GM12878 (cell line): ENCODE measurements at regions not wholly inside any gene's neighbourhood (a gene's known extent, or its start where the extent isn't known, plus 50 kb on each side); places are given as distances from the start of the nearest gene placed in this dataset.

Experiments
- ASH2L ChIP-seq: fragments of 300-600, 200-600 bp; sonication (generic); IDR thresholded peaks from 2 replicates; pipeline ENCODE4 v1.6.1; 2017; ENCODE audit warnings: low read depth, mild to moderate bottlenecking, borderline replicate concordance
- BMI1 ChIP-seq: fragments of 450-650 bp; IDR thresholded peaks from 2 replicates; pipeline ENCODE4 v1.6.1; 2016; ENCODE audit warnings: mild to moderate bottlenecking, moderate library complexity, borderline replicate concordance
- CBX3 ChIP-seq: fragments of 200-600 bp; sonication (generic); IDR thresholded peaks from 2 replicates; pipeline ENCODE4 v1.6.1; 2016; ENCODE audit warnings: low read depth, borderline replicate concordance
- FOXM1 ChIP-seq: IDR thresholded peaks from 2 replicates; pipeline ENCODE4 v1.6.1; 2012; ENCODE audit warnings: low read depth, mild to moderate bottlenecking, inconsistent platforms, low read length, moderate library complexity
- IKZF2 ChIP-seq, 2 experiments: fragments of 450-650 bp; IDR thresholded peaks; 2 replicates each; pipeline ENCODE4 v1.6.1; 2017; ENCODE audit warnings: mild to moderate bottlenecking in 2 of 2, moderate library complexity in 2 of 2
- MAX ChIP-seq: IDR thresholded peaks from 2 replicates; pipeline ENCODE4 v1.6.1; 2012; ENCODE audit warnings: low read depth, low read length, improper control_type of control experiment
- MXI1 ChIP-seq: fragments of 150-350 bp; IDR thresholded peaks from 2 replicates; pipeline ENCODE4 v1.6.1; 2011; ENCODE audit warnings: low read depth, mild to moderate bottlenecking, inconsistent platforms, low read length, improper control_type of control experiment
- NBN ChIP-seq: fragments of 450-650 bp; IDR thresholded peaks from 2 replicates; pipeline ENCODE4 v1.6.1; 2016
- NFXL1 ChIP-seq: fragments of 450-650 bp; IDR thresholded peaks from 2 replicates; pipeline ENCODE4 v1.6.1; 2017; ENCODE audit warnings: antibody characterized with exemption, mild to moderate bottlenecking, borderline replicate concordance
- RBBP5 ChIP-seq: fragments of 200-600 bp; sonication (generic); conservative IDR thresholded peaks from 2 replicates; pipeline ENCODE4 v1.6.1; 2016
- REST ChIP-seq: IDR thresholded peaks from 2 replicates; pipeline ENCODE4 v1.6.1; 2012; ENCODE audit warnings: mild to moderate bottlenecking, low read depth, low read length
- RUNX3 ChIP-seq: IDR thresholded peaks from 2 replicates; pipeline ENCODE4 v1.6.1; 2012; ENCODE audit warnings: low read length, inconsistent platforms
- SMARCA5 ChIP-seq: fragments of 450-650 bp; IDR thresholded peaks from 2 replicates; pipeline ENCODE4 v1.6.1; 2017; ENCODE audit warnings: mild to moderate bottlenecking
- TCF7 ChIP-seq: IDR thresholded peaks from 2 replicates; pipeline ENCODE4 v1.6.1; 2014; ENCODE audit warnings: antibody characterized with exemption, borderline replicate concordance
- USF1 ChIP-seq: IDR thresholded peaks from 2 replicates; pipeline ENCODE4 v1.6.1; 2011; ENCODE audit warnings: borderline replicate concordance, low read depth, mild to moderate bottlenecking, moderate library complexity, mixed read lengths, low read length; ENCODE audit not compliant: insufficient read depth; ENCODE audit errors: extremely low read length
- YBX1 ChIP-seq: fragments of 450-650 bp; IDR thresholded peaks from 2 replicates; pipeline ENCODE4 v1.6.1; 2016; ENCODE audit warnings: antibody characterized with exemption
- ZNF24 ChIP-seq: fragments of 450-650 bp; IDR thresholded peaks from 2 replicates; pipeline ENCODE4 v1.6.1; 2017; ENCODE audit warnings: antibody characterized with exemption, mild to moderate bottlenecking
- ZNF622 ChIP-seq: fragments of 450-650 bp; IDR thresholded peaks from 2 replicates; pipeline ENCODE4 v1.6.1; 2017; ENCODE audit warnings: mild to moderate bottlenecking, inconsistent platforms
- TF ChIP-seq, protein P1 (sequence below): IDR thresholded peaks from 2 replicates; pipeline ENCODE4 v1.6.1; 2012; ENCODE audit warnings: low read depth, low read length, improper control_type of control experiment
- TF ChIP-seq, protein P2 (sequence below): fragments of 450-650 bp; IDR thresholded peaks from 2 replicates; pipeline ENCODE4 v1.6.1; 2017; ENCODE audit warnings: antibody characterized with exemption, mild to moderate bottlenecking, moderate library complexity
- TF ChIP-seq, protein P3 (sequence below): fragments of 450-650 bp; formaldehyde crosslinking; IDR thresholded peaks from 2 replicates; pipeline ENCODE4 v1.5.0; 2022; ENCODE audit warnings: mild to moderate bottlenecking, missing genetic modification characterization

- no peak for TF ChIP-seq ZNF622
- no peak for TF ChIP-seq CBX3
- TF ChIP-seq RUNX3, result peak; percentile 38
- no peak for TF ChIP-seq SMARCA5
- TF ChIP-seq FOXM1, result peak; percentile 14; the same call in 1 of the 2 replicates
- TF ChIP-seq YBX1, result no peak
- TF ChIP-seq ZNF24, result no peak
- TF ChIP-seq REST, result no peak
- TF ChIP-seq, protein P1, sequence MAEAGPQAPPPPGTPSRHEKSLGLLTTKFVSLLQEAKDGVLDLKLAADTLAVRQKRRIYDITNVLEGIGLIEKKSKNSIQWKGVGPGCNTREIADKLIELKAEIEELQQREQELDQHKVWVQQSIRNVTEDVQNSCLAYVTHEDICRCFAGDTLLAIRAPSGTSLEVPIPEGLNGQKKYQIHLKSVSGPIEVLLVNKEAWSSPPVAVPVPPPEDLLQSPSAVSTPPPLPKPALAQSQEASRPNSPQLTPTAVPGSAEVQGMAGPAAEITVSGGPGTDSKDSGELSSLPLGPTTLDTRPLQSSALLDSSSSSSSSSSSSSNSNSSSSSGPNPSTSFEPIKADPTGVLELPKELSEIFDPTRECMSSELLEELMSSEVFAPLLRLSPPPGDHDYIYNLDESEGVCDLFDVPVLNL, result no peak
- no peak for TF ChIP-seq BMI1
- TF ChIP-seq IKZF2 (IDR thresholded peaks at IDR 0.05), result peak; percentile 87 to 89
- TF ChIP-seq, protein P2, sequence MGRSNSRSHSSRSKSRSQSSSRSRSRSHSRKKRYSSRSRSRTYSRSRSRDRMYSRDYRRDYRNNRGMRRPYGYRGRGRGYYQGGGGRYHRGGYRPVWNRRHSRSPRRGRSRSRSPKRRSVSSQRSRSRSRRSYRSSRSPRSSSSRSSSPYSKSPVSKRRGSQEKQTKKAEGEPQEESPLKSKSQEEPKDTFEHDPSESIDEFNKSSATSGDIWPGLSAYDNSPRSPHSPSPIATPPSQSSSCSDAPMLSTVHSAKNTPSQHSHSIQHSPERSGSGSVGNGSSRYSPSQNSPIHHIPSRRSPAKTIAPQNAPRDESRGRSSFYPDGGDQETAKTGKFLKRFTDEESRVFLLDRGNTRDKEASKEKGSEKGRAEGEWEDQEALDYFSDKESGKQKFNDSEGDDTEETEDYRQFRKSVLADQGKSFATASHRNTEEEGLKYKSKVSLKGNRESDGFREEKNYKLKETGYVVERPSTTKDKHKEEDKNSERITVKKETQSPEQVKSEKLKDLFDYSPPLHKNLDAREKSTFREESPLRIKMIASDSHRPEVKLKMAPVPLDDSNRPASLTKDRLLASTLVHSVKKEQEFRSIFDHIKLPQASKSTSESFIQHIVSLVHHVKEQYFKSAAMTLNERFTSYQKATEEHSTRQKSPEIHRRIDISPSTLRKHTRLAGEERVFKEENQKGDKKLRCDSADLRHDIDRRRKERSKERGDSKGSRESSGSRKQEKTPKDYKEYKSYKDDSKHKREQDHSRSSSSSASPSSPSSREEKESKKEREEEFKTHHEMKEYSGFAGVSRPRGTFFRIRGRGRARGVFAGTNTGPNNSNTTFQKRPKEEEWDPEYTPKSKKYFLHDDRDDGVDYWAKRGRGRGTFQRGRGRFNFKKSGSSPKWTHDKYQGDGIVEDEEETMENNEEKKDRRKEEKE, result no peak
- no peak for TF ChIP-seq NBN
- TF ChIP-seq, protein P3, sequence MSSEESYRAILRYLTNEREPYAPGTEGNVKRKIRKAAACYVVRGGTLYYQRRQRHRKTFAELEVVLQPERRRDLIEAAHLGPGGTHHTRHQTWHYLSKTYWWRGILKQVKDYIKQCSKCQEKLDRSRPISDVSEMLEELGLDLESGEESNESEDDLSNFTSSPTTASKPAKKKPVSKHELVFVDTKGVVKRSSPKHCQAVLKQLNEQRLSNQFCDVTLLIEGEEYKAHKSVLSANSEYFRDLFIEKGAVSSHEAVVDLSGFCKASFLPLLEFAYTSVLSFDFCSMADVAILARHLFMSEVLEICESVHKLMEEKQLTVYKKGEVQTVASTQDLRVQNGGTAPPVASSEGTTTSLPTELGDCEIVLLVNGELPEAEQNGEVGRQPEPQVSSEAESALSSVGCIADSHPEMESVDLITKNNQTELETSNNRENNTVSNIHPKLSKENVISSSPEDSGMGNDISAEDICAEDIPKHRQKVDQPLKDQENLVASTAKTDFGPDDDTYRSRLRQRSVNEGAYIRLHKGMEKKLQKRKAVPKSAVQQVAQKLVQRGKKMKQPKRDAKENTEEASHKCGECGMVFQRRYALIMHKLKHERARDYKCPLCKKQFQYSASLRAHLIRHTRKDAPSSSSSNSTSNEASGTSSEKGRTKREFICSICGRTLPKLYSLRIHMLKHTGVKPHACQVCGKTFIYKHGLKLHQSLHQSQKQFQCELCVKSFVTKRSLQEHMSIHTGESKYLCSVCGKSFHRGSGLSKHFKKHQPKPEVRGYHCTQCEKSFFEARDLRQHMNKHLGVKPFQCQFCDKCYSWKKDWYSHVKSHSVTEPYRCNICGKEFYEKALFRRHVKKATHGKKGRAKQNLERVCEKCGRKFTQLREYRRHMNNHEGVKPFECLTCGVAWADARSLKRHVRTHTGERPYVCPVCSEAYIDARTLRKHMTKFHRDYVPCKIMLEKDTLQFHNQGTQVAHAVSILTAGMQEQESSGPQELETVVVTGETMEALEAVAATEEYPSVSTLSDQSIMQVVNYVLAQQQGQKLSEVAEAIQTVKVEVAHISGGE, result no peak
- no peak for TF ChIP-seq RBBP5
- TF ChIP-seq USF1, result peak; percentile 31
- TF ChIP-seq MXI1, result no peak
- no peak for TF ChIP-seq TCF7
- TF ChIP-seq NFXL1, result no peak
- no peak for TF ChIP-seq MAX
- TF ChIP-seq ASH2L, result no peak
Observed at GRCh38 chr5:160496334-160496733, 74.7 kb downstream of the PTTG1 start (continued).
